ENCODE measurements at regions not wholly inside any gene's neighbourhood (a gene's known extent, or its start where the extent isn't known, plus 50 kb on each side); places are given as distances from the start of the nearest gene placed in this dataset.

GRCh38 chrX:118216509-118216908, 99.9 kb upstream of the KLHL13 start:
- 38 to 56% (median 55%) methylated on average over 5 of the region's 5 CpGs for WGBS, 3 donors
- DNase-seq = no peak
- Histone ChIP-seq H3K36me3 (no peaks in the 10 kb centered on the region), H3K4me1 (ENCODE audit: insufficient read depth) (no peaks in the 10 kb centered on the region), H3K9me3 (no peaks in the 10 kb centered on the region), H3K27ac (no peak overlapping the region), H3K27me3 (no peaks in the 10 kb centered on the region), H3K4me3 (no peak overlapping the region)
- intact Hi-C loops (cut with DNase I) = no loop called here
- TF ChIP-seq POLR2A (IDR thresholded peaks at IDR 0.05) (no peak), EP300 (IDR thresholded peaks at IDR 0.05) (no peak), CTCF (IDR thresholded peaks at IDR 0.05) (no peak)

- Histone ChIP-seq H3K4me1 (ENCODE audit: insufficient read depth) (no peaks in the 10 kb centered on the region), H3K27me3 (no peaks in the 10 kb centered on the region), H3K27ac (no peak overlapping the region), H3K4me3 (no peak overlapping the region), H3K9me3 (no peaks in the 10 kb centered on the region), H3K36me3 (no peaks in the 10 kb centered on the region)
- TF ChIP-seq CTCF (IDR thresholded peaks at IDR 0.05) = no peak
- TF ChIP-seq POLR2A (IDR thresholded peaks at IDR 0.05) = no peak
- TF ChIP-seq EP300 (IDR thresholded peaks at IDR 0.05) = no peak
- WGBS, 3 donors = 83 to 86% (median 84%) methylated on average over 5 of the region's 5 CpGs
- intact Hi-C loops (cut with DNase I) = no loop called here
- no peak for DNase-seq
Measured at GRCh38 chrX:118218079-118218478, 101.5 kb upstream of the KLHL13 start.

GRCh38 chrX:118218940-118219339, 102.3 kb upstream of the KLHL13 start:
- Histone ChIP-seq H3K27me3 (no peaks in the 10 kb centered on the region), H3K4me1 (ENCODE audit: insufficient read depth) (no peaks in the 10 kb centered on the region), H3K4me3 (no peak overlapping the region), H3K36me3 (no peaks in the 10 kb centered on the region), H3K9me3 (no peaks in the 10 kb centered on the region), H3K27ac (no peak overlapping the region)
- TF ChIP-seq CTCF (IDR thresholded peaks at IDR 0.05) (no peak), EP300 (IDR thresholded peaks at IDR 0.05) (no peak), POLR2A (IDR thresholded peaks at IDR 0.05) (no peak)
- no peak for DNase-seq
- intact Hi-C loops (cut with DNase I) = no loop called here
- WGBS, 3 donors = 70 to 79% (median 75%) methylated on average over 5 of the region's 5 CpGs

GRCh38 chrX:118219866-118220265, 103.3 kb upstream of the KLHL13 start:
- TF ChIP-seq POLR2A (IDR thresholded peaks at IDR 0.05) = no peak
- TF ChIP-seq EP300 (IDR thresholded peaks at IDR 0.05) = no peak
- no peak for TF ChIP-seq CTCF (IDR thresholded peaks at IDR 0.05)
- intact Hi-C loops (cut with DNase I) = no loop called here
- no peaks in the 10 kb centered on the region for H3K4me1 ChIP-seq (ENCODE audit: insufficient read depth)
- no peak for DNase-seq
- no peak overlapping the region for H3K4me3 ChIP-seq
- H3K9me3 ChIP-seq = no peaks in the 10 kb centered on the region
- 93 to 96% (median 93%) methylated on average over 1 of the region's 1 CpG for WGBS, 3 donors
- no peaks in the 10 kb centered on the region for H3K36me3 ChIP-seq
- H3K27me3 ChIP-seq = no peaks in the 10 kb centered on the region
- H3K27ac ChIP-seq = no peak overlapping the region

GRCh38 chrX:118220509-118220908, 103.9 kb upstream of the KLHL13 start:
- WGBS, 3 donors = 65 to 80% (median 70%) methylated on average over 1 of the region's 1 CpG
- no peak for TF ChIP-seq POLR2A (IDR thresholded peaks at IDR 0.05)
- no peak for TF ChIP-seq CTCF (IDR thresholded peaks at IDR 0.05)
- TF ChIP-seq EP300 (IDR thresholded peaks at IDR 0.05) = no peak
- Histone ChIP-seq H3K27ac (no peak overlapping the region), H3K4me1 (ENCODE audit: insufficient read depth) (no peaks in the 10 kb centered on the region), H3K36me3 (no peaks in the 10 kb centered on the region), H3K9me3 (no peaks in the 10 kb centered on the region), H3K27me3 (no peaks in the 10 kb centered on the region), H3K4me3 (no peak overlapping the region)
- DNase-seq = no peak
- intact Hi-C loops (cut with DNase I) = no loop called here

All from ovary (tissue), 7 donors.